ENCODE measurements at regions not wholly inside any gene's neighbourhood (a gene's known extent, or its start where the extent isn't known, plus 50 kb on each side); places are given as distances from the start of the nearest gene placed in this dataset.

GRCh38 chr15:70313099-70314017, 215.6 kb upstream of the TLE3 start:
- Mint-ChIP-seq H3K4me3 (no peak overlapping the region), H3K27me3 (no peaks in the 10 kb centered on the region), H3K4me1 (peaks cover 23% of the 10 kb centered on the region), H3K27ac (no peak overlapping the region), H3K9me3 (no peaks in the 10 kb centered on the region), H3K36me3 (no peaks in the 10 kb centered on the region)
- peak in 1 of 2 donors; percentile 4 for DNase-seq (ENCODE audit: low spot score in 2 of 2)
- ATAC-seq (ENCODE audit: low read depth) = no peak

- no peaks in the 10 kb centered on the region for H3K36me3 Mint-ChIP-seq
- peaks cover 19% of the 10 kb centered on the region for H3K4me1 Mint-ChIP-seq
- DNase-seq (ENCODE audit: low spot score in 2 of 2) (no peak), ATAC-seq (ENCODE audit: low read depth) (no peak)
- no peaks in the 10 kb centered on the region for H3K27me3 Mint-ChIP-seq
- no peaks in the 10 kb centered on the region for H3K9me3 Mint-ChIP-seq
- no peak overlapping the region for H3K27ac Mint-ChIP-seq
- no peak overlapping the region for H3K4me3 Mint-ChIP-seq
These were observed 214.1 kb upstream of the TLE3 start for GRCh38 chr15:70311821-70312220.

GRCh38 chr15:70309716-70310115, 212.0 kb upstream of the TLE3 start:
- no peaks in the 10 kb centered on the region for H3K9me3 Mint-ChIP-seq
- no peak for DNase-seq (ENCODE audit: low spot score in 2 of 2)
- H3K4me1 Mint-ChIP-seq = peaks cover 19% of the 10 kb centered on the region
- no peaks in the 10 kb centered on the region for H3K27me3 Mint-ChIP-seq
- H3K27ac Mint-ChIP-seq = no peak overlapping the region
- H3K36me3 Mint-ChIP-seq = no peaks in the 10 kb centered on the region
- ATAC-seq (ENCODE audit: low read depth) = peak; percentile 15
- H3K4me3 Mint-ChIP-seq = no peak overlapping the region

- Mint-ChIP-seq H3K27ac (peak overlapping the region; percentile 5), H3K9me3 (no peaks in the 10 kb centered on the region), H3K27me3 (no peaks in the 10 kb centered on the region), H3K4me3 (no peak overlapping the region), H3K4me1 (peaks cover 19% of the 10 kb centered on the region), H3K36me3 (no peaks in the 10 kb centered on the region)
- DNase-seq (ENCODE audit: low spot score in 2 of 2) = no peak
- ATAC-seq (ENCODE audit: low read depth) = no peak
These were observed 211.2 kb upstream of the TLE3 start for GRCh38 chr15:70308735-70309434.

- H3K9me3 Mint-ChIP-seq = no peaks in the 10 kb centered on the region
- peaks cover 19% of the 10 kb centered on the region for H3K4me1 Mint-ChIP-seq
- no peak overlapping the region for H3K4me3 Mint-ChIP-seq
- DNase-seq (ENCODE audit: low spot score in 2 of 2) = peak; percentile 43 to 54
- peak; percentile 92 for ATAC-seq (ENCODE audit: low read depth)
- no peaks in the 10 kb centered on the region for H3K27me3 Mint-ChIP-seq
- H3K36me3 Mint-ChIP-seq = no peaks in the 10 kb centered on the region
- peak overlapping the region; percentile 5 for H3K27ac Mint-ChIP-seq
These were observed 210.5 kb upstream of the TLE3 start for GRCh38 chr15:70308011-70308734.

- no peaks in the 10 kb centered on the region for H3K27me3 Mint-ChIP-seq
- H3K9me3 Mint-ChIP-seq = no peaks in the 10 kb centered on the region
- H3K4me3 Mint-ChIP-seq = no peak overlapping the region
- H3K27ac Mint-ChIP-seq = no peak overlapping the region
- H3K4me1 Mint-ChIP-seq = peaks cover 19% of the 10 kb centered on the region
- H3K36me3 Mint-ChIP-seq = no peaks in the 10 kb centered on the region
- DNase-seq (ENCODE audit: low spot score in 2 of 2) = no peak
- ATAC-seq (ENCODE audit: low read depth) = no peak
These were observed 208.9 kb upstream of the TLE3 start for GRCh38 chr15:70306582-70306981.

- Mint-ChIP-seq H3K27ac (no peak overlapping the region), H3K4me1 (peaks cover 19% of the 10 kb centered on the region), H3K4me3 (no peak overlapping the region), H3K9me3 (no peaks in the 10 kb centered on the region), H3K27me3 (no peaks in the 10 kb centered on the region), H3K36me3 (no peaks in the 10 kb centered on the region)
- DNase-seq (ENCODE audit: low spot score in 2 of 2) (no peak), ATAC-seq (ENCODE audit: low read depth) (no peak)
These were observed 208.4 kb upstream of the TLE3 start for GRCh38 chr15:70306081-70306480.

GRCh38 chr15:70303981-70304380, 206.3 kb upstream of the TLE3 start:
- no peak for DNase-seq (ENCODE audit: low spot score in 2 of 2)

GRCh38 chr15:70302360-70302759, 204.6 kb upstream of the TLE3 start:
- H3K27ac Mint-ChIP-seq = no peak overlapping the region
- H3K4me1 Mint-ChIP-seq = peaks cover 8% of the 10 kb centered on the region
- no peaks in the 10 kb centered on the region for H3K36me3 Mint-ChIP-seq
- no peaks in the 10 kb centered on the region for H3K27me3 Mint-ChIP-seq
- no peak overlapping the region for H3K4me3 Mint-ChIP-seq
- DNase-seq (ENCODE audit: low spot score in 2 of 2) = no peak
- ATAC-seq (ENCODE audit: low read depth) = no peak
- no peaks in the 10 kb centered on the region for H3K9me3 Mint-ChIP-seq

More at GRCh38 chr15:70303981-70304380, 206.3 kb upstream of the TLE3 start:
- no peak overlapping the region for H3K27ac Mint-ChIP-seq
- H3K4me1 Mint-ChIP-seq = peaks cover 19% of the 10 kb centered on the region
- ATAC-seq (ENCODE audit: low read depth) = no peak
- no peak overlapping the region for H3K4me3 Mint-ChIP-seq
- H3K36me3 Mint-ChIP-seq = no peaks in the 10 kb centered on the region
- H3K9me3 Mint-ChIP-seq = no peaks in the 10 kb centered on the region
- no peaks in the 10 kb centered on the region for H3K27me3 Mint-ChIP-seq

GRCh38 chr15:70301396-70301795, 203.7 kb upstream of the TLE3 start:
- no peak overlapping the region for H3K4me3 Mint-ChIP-seq
- ATAC-seq (ENCODE audit: low read depth) (no peak), DNase-seq (ENCODE audit: low spot score in 2 of 2) (no peak)
- no peaks in the 10 kb centered on the region for H3K27me3 Mint-ChIP-seq
- H3K9me3 Mint-ChIP-seq = no peaks in the 10 kb centered on the region
- H3K4me1 Mint-ChIP-seq = peaks cover 11% of the 10 kb centered on the region
- H3K27ac Mint-ChIP-seq = no peak overlapping the region
- H3K36me3 Mint-ChIP-seq = no peaks in the 10 kb centered on the region

- peak overlapping the region; percentile 7 for H3K27ac Mint-ChIP-seq
- H3K36me3 Mint-ChIP-seq = no peaks in the 10 kb centered on the region
- H3K9me3 Mint-ChIP-seq = no peaks in the 10 kb centered on the region
- peak; percentile 99 for ATAC-seq (ENCODE audit: low read depth)
- H3K4me3 Mint-ChIP-seq = peak overlapping the region; percentile 2
- DNase-seq (ENCODE audit: low spot score in 2 of 2) = peak; percentile 58 to 61
- H3K4me1 Mint-ChIP-seq = peaks cover 14% of the 10 kb centered on the region
- H3K27me3 Mint-ChIP-seq = no peaks in the 10 kb centered on the region
These were observed 202.5 kb upstream of the TLE3 start for GRCh38 chr15:70299931-70300869.

- Mint-ChIP-seq H3K27me3 (no peaks in the 10 kb centered on the region), H3K27ac (no peak overlapping the region), H3K4me1 (peaks cover 14% of the 10 kb centered on the region), H3K36me3 (no peaks in the 10 kb centered on the region), H3K9me3 (no peaks in the 10 kb centered on the region), H3K4me3 (no peak overlapping the region)
- no peak for DNase-seq (ENCODE audit: low spot score in 2 of 2)
- ATAC-seq (ENCODE audit: low read depth) = no peak
These were observed 199.8 kb upstream of the TLE3 start for GRCh38 chr15:70297465-70298058.

- no peak overlapping the region for H3K4me3 Mint-ChIP-seq
- no peaks in the 10 kb centered on the region for H3K9me3 Mint-ChIP-seq
- no peak for ATAC-seq (ENCODE audit: low read depth)
- no peaks in the 10 kb centered on the region for H3K27me3 Mint-ChIP-seq
- peaks cover 7% of the 10 kb centered on the region for H3K4me1 Mint-ChIP-seq
- no peak overlapping the region for H3K27ac Mint-ChIP-seq
- no peaks in the 10 kb centered on the region for H3K36me3 Mint-ChIP-seq
- no peak for DNase-seq (ENCODE audit: low spot score in 2 of 2)
These were observed 197.1 kb upstream of the TLE3 start for GRCh38 chr15:70294731-70295305.
